HG02852 (cell line): ENCODE measurements at regions not wholly inside any gene's neighbourhood (a gene's known extent, or its start where the extent isn't known, plus 50 kb on each side); places are given as distances from the start of the nearest gene placed in this dataset.
A peak's percentile ranks its signal among the peaks of the same experiment; 100 is the strongest.

Experiments
- ATAC-seq: cut with Tn5 transposase; IDR thresholded peaks from one replicate; pipeline ENCODE4 v1.9.1; 2021; ENCODE audit warnings: mild to moderate bottlenecking, moderate library complexity; ENCODE audit not compliant: unreplicated experiment

- ATAC-seq = no peak
Observed at GRCh38 chr2:150909613-150910012, 352.1 kb downstream of the RBM43 start.

- peak; percentile 66 for ATAC-seq
Observed at GRCh38 chr2:150909090-150909489, 352.6 kb downstream of the RBM43 start.

- no peak for ATAC-seq
Observed at GRCh38 chr2:150907466-150907865, 354.2 kb downstream of the RBM43 start.

- ATAC-seq = no peak
Observed at GRCh38 chr2:150903461-150903860, 358.2 kb downstream of the RBM43 start.

- no peak for ATAC-seq
Observed at GRCh38 chr2:150903055-150903454, 358.6 kb downstream of the RBM43 start.

- no peak for ATAC-seq
Observed at GRCh38 chr2:150900913-150901312, 360.8 kb downstream of the RBM43 start.

GRCh38 chr2:150895968-150896367 is 365.7 kb downstream of the RBM43 start:
- ATAC-seq = no peak

- ATAC-seq = no peak
Observed at GRCh38 chr2:150889141-150889540, 372.5 kb downstream of the RBM43 start.

GRCh38 chr2:150888337-150888736 is 373.3 kb downstream of the RBM43 start:
- ATAC-seq = no peak

- no peak for ATAC-seq
Observed at GRCh38 chr2:150887926-150888325, 373.7 kb downstream of the RBM43 start.

- ATAC-seq = no peak
Observed at GRCh38 chr2:150885774-150886386, 375.8 kb downstream of the RBM43 start.

GRCh38 chr2:150885236-150885635 is 376.4 kb downstream of the RBM43 start:
- no peak for ATAC-seq

- ATAC-seq = no peak
Observed at GRCh38 chr2:150883613-150883895, 378.1 kb downstream of the RBM43 start.

GRCh38 chr2:150882751-150883612 is 378.7 kb downstream of the RBM43 start:
- no peak for ATAC-seq

- no peak for ATAC-seq
Observed at GRCh38 chr2:150880986-150881385, 380.7 kb downstream of the RBM43 start.

- no peak for ATAC-seq
Observed at GRCh38 chr2:150878356-150878755, 383.3 kb downstream of the RBM43 start.

- ATAC-seq = no peak
Observed at GRCh38 chr2:150876251-150876950, 385.3 kb downstream of the RBM43 start.

- no peak for ATAC-seq
Observed at GRCh38 chr2:150873396-150873772, 385.9 kb upstream of the RND3 start.

- ATAC-seq = no peak
Observed at GRCh38 chr2:150872756-150873395, 385.4 kb upstream of the RND3 start.

GRCh38 chr2:150866431-150866830 is 379.0 kb upstream of the RND3 start:
- no peak for ATAC-seq

- no peak for ATAC-seq
Observed at GRCh38 chr2:150863691-150864090, 376.2 kb upstream of the RND3 start.

GRCh38 chr2:150860301-150860700 is 372.8 kb upstream of the RND3 start:
- no peak for ATAC-seq
